HFFc6 (cell line): ENCODE measurements at regions not wholly inside any gene's neighbourhood (a gene's known extent, or its start where the extent isn't known, plus 50 kb on each side); places are given as distances from the start of the nearest gene placed in this dataset.

Experiments used
- DNase-seq: peaks from one replicate; pipeline ENCODE4 v3.0.0-alpha.2; 2018
- H3K27ac Mint-ChIP-seq: 2 replicates; pipeline ENCODE4 v1.8.0; 2020; ENCODE audit warnings: mild to moderate bottlenecking, mixed read lengths
- H3K27me3 Mint-ChIP-seq: 2 replicates; pipeline ENCODE4 v1.8.0; 2021; ENCODE audit warnings: mild to moderate bottlenecking, moderate library complexity, mixed read lengths; ENCODE audit not compliant: insufficient read depth
- H3K36me3 Mint-ChIP-seq: 2 replicates; pipeline ENCODE4 v1.8.0; 2021; ENCODE audit warnings: low read depth, mixed read lengths
- H3K4me1 Mint-ChIP-seq: 2 replicates; pipeline ENCODE4 v1.8.0; 2020; ENCODE audit warnings: low read depth, mixed read lengths
- H3K4me3 Mint-ChIP-seq: 2 replicates; pipeline ENCODE4 v1.8.0; 2020; ENCODE audit warnings: mild to moderate bottlenecking, moderate library complexity, mixed read lengths
- H3K9me3 Mint-ChIP-seq: 2 replicates; pipeline ENCODE4 v1.8.0; 2020; ENCODE audit warnings: mild to moderate bottlenecking, mixed read lengths
- CTCF ChIP-seq: fragments of 200-600 bp; sonication (generic); IDR thresholded peaks from 2 replicates; pipeline ENCODE4 v1.5.0; 2021; ENCODE audit warnings: antibody characterized with exemption, mild to moderate bottlenecking

DNA sequence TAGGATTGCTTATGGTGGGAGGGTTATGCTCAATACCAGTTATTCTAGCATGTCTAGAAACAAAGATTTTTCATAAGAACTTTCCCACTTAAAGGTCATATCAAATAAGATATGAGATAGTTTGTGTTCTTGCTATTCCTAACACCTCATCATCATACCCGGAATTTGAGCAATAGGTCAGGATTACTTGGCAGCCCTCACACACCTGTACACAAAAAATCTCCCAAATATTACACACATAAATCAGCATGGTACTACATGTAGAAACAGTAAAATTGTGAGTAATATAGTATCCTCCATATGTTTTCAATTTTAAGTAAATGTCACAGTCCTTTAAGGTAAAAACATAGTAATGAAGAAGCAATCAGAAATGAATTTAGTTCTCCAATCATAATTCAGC lies 113.7 kb downstream of the SLC25A46 start:
- H3K27me3 Mint-ChIP-seq: no peaks in the 10 kb centered on the region
- no peak for TF ChIP-seq CTCF
- no peak overlapping the region for H3K27ac Mint-ChIP-seq
- no peaks in the 10 kb centered on the region; the same call in 1 of the 2 replicates for H3K36me3 Mint-ChIP-seq
- no peak overlapping the region for H3K4me3 Mint-ChIP-seq
- H3K9me3 Mint-ChIP-seq: peaks cover 5% of the 10 kb centered on the region
- H3K4me1 Mint-ChIP-seq: no peaks in the 10 kb centered on the region; the same call in 1 of the 2 replicates
- no peak for DNase-seq

DNA sequence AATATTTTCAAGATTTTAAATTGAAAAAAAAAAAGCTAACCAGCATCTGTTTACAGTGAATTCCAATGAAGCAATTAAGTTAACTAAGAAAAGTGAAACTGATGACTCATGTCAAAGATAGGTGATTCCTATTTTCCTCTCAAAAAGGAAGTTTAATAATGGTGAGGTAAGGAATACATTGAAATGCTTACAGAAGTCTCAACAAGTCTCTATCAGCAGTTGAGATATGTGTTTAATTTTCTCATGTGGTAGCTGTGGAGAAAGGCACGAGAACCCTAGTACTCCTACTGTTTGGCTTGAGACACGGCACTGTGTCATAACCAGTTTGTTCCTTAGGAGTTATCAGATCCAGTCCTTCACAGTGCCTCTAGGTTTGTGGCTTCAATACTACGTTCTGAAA lies 114.5 kb downstream of the SLC25A46 start:
- TF ChIP-seq CTCF: no peak
- H3K4me3 Mint-ChIP-seq: no peak overlapping the region
- no peaks in the 10 kb centered on the region; the same call in 1 of the 2 replicates for H3K36me3 Mint-ChIP-seq
- no peak overlapping the region for H3K27ac Mint-ChIP-seq
- peaks cover 5% of the 10 kb centered on the region for H3K9me3 Mint-ChIP-seq
- no peak for DNase-seq
- no peaks in the 10 kb centered on the region for H3K27me3 Mint-ChIP-seq
- no peaks in the 10 kb centered on the region; the same call in 1 of the 2 replicates for H3K4me1 Mint-ChIP-seq

GRCh38 chr5:110854200-110854599 lies 115.4 kb downstream of the SLC25A46 start:
- no peak for DNase-seq
- Mint-ChIP-seq H3K36me3 (no peaks in the 10 kb centered on the region; the same call in 1 of the 2 replicates), H3K27ac (no peak overlapping the region), H3K27me3 (no peaks in the 10 kb centered on the region), H3K4me1 (no peaks in the 10 kb centered on the region; the same call in 1 of the 2 replicates), H3K4me3 (no peak overlapping the region), H3K9me3 (peaks cover 5% of the 10 kb centered on the region)
- TF ChIP-seq CTCF: no peak

- Mint-ChIP-seq H3K27me3 (no peaks in the 10 kb centered on the region), H3K27ac (no peak overlapping the region), H3K9me3 (no peaks in the 10 kb centered on the region; the same call in 1 of the 2 replicates), H3K4me1 (no peaks in the 10 kb centered on the region; the same call in 1 of the 2 replicates), H3K4me3 (no peak overlapping the region), H3K36me3 (no peaks in the 10 kb centered on the region)
- DNase-seq: no peak
- no peak for TF ChIP-seq CTCF
Observed at GRCh38 chr5:110855961-110856360, 117.2 kb downstream of the SLC25A46 start.

GRCh38 chr5:110865400-110866094 lies 126.7 kb downstream of the SLC25A46 start:
- H3K36me3 Mint-ChIP-seq: no peaks in the 10 kb centered on the region
- H3K27me3 Mint-ChIP-seq: no peaks in the 10 kb centered on the region; the same call in 1 of the 2 replicates
- H3K4me3 Mint-ChIP-seq: no peak overlapping the region
- peak; percentile 70 for TF ChIP-seq CTCF
- no peaks in the 10 kb centered on the region; the same call in 1 of the 2 replicates for H3K9me3 Mint-ChIP-seq
- H3K4me1 Mint-ChIP-seq: no peaks in the 10 kb centered on the region
- no peak overlapping the region for H3K27ac Mint-ChIP-seq
- peak; percentile 13 for DNase-seq
